Choroid plexus epithelial cell (primary cell): ENCODE measurements at regions not wholly inside any gene's neighbourhood (a gene's known extent, or its start where the extent isn't known, plus 50 kb on each side); places are given as distances from the start of the nearest gene placed in this dataset.
A peak's percentile ranks its signal among the peaks of the same experiment; 100 is the strongest.

Source experiments
- DNase-seq: peaks from one replicate; pipeline ENCODE4 v3.0.0-alpha.2; 2010; ENCODE audit warnings: low read depth
- H3K4me3 ChIP-seq: 2 replicates; pipeline ENCODE4 v1.5.1; 2011; ENCODE audit warnings: low read depth, mild to moderate bottlenecking, control low read depth, low read length, moderate library complexity
- TF ChIP-seq, protein P1 (sequence below): conservative IDR thresholded peaks from 2 replicates; pipeline ENCODE4 v1.5.1; 2011; ENCODE audit warnings: low read depth, mild to moderate bottlenecking, control low read depth, inconsistent platforms, low read length, moderate library complexity

DNA sequence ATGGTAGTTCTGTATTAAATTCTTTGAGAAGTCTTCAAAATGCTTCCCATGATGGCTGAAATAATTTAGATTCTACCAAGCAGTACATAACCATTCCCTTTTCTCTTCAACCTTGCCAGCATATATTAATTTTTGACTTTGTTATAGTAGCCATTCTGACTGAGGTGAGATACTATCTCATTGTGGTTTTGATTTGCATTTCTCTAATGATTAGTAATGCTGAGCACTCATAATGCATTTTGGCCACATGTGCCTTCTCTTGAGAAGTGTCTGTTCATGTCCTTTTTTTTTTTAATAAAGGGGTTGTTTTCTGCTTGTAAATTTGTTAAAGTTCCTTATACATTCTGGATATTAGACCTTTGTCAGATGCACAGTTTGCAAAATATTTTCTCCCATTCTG is 173.9 kb downstream of the CALCRL start:
- TF ChIP-seq, protein P1, sequence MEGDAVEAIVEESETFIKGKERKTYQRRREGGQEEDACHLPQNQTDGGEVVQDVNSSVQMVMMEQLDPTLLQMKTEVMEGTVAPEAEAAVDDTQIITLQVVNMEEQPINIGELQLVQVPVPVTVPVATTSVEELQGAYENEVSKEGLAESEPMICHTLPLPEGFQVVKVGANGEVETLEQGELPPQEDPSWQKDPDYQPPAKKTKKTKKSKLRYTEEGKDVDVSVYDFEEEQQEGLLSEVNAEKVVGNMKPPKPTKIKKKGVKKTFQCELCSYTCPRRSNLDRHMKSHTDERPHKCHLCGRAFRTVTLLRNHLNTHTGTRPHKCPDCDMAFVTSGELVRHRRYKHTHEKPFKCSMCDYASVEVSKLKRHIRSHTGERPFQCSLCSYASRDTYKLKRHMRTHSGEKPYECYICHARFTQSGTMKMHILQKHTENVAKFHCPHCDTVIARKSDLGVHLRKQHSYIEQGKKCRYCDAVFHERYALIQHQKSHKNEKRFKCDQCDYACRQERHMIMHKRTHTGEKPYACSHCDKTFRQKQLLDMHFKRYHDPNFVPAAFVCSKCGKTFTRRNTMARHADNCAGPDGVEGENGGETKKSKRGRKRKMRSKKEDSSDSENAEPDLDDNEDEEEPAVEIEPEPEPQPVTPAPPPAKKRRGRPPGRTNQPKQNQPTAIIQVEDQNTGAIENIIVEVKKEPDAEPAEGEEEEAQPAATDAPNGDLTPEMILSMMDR = no peak
- no peak overlapping the region for H3K4me3 ChIP-seq
- no peak for DNase-seq

GRCh38 chr2:187272255-187272654 is 175.8 kb downstream of the CALCRL start:
- H3K4me3 ChIP-seq = no peak overlapping the region
- no peak for DNase-seq
- TF ChIP-seq, protein P1 = no peak

DNA sequence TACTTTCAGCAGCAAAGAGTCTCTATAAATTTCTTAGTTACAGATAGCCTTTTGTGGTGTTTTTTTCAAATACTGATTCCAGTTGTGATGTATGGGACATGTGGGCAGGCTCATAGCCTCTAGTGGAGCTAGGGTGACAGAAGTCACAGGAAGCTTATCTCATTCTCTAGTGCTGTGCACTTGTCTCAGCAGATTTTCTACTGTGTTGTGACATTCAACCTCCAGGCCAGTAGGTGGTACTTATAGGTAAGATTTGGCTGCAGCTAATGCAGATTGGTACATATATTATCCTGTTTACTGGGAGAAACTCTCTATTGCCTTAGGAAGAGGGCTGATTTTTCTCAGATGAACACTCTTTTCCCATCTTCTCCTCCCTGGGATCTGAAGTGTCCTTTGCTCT is 176.2 kb downstream of the CALCRL start:
- TF ChIP-seq, protein P1 = no peak
- DNase-seq = no peak
- no peak overlapping the region for H3K4me3 ChIP-seq

GRCh38 chr2:187266645-187267044 is 181.4 kb downstream of the CALCRL start:
- DNase-seq = no peak
- no peak overlapping the region for H3K4me3 ChIP-seq
- TF ChIP-seq, protein P1 = no peak

GRCh38 chr2:187266147-187266546 is 181.9 kb downstream of the CALCRL start:
- no peak overlapping the region for H3K4me3 ChIP-seq
- TF ChIP-seq, protein P1 = no peak
- peak; percentile 6 for DNase-seq

DNA sequence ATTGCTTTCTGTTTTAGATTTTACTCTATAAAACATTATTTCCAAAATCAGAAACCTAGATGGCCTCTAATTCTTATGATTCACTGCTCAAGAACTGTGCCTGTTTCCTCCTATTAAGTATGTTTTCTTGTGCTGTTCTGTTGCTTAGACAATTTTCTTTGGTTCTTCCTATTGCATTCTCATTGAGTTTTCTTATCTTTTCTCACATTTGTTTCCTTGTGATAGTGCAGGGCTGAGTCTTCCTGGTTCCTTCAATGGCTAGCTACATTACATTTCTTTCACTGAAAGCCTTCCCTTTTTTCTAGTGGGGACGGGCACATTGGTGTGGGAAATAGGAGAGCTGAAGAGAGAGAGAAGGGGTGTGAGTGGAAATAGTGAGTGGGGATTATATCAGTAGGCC is 183.4 kb downstream of the CALCRL start:
- H3K4me3 ChIP-seq = no peak overlapping the region
- DNase-seq = no peak
- TF ChIP-seq, protein P1 = no peak

DNA sequence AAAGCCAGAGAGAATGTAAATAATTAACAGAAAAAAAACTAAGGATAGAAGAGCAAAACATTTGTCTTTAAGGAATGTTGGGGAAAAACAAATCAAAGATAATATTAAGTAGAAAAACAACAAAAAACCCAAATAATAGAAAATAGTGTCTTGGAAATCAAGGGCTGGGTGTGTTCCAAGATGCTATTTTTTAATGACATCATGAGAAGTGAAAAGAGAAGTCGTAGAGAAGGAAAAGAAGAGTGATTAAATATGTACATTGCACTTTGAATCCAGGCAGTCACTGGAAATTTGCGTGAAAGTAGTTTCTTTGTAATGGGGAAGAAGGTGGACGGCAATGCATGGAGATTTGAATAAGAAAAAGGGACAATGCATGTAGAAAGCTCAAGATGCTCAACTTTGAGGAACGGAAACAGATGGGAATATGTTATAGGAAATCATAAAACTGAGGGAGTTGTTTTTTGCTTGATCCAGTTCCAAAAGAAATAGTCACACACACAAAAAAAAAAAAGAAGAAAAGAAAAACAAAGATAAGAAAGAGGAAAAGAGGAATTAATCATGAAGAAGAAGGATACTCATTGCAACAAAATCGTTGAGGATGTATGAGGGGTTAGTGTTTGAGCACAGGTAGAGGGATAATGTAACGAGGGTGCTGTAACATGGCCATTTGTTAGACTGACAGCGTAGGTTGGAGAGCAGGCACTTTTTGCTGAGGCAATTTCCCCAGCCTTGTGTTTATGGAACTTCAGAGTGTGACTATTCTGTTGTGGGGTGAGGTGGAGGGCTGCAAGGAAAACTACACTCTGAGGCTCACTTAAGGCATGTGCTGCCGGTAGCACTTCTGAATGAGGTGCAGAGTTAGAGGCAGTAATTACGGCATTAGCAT is 184.1 kb downstream of the CALCRL start:
- H3K4me3 ChIP-seq = no peak overlapping the region
- DNase-seq = no peak
- TF ChIP-seq, protein P1 = no peak
